K562 (cell line): ENCODE measurements at regions not wholly inside any gene's neighbourhood (a gene's known extent, or its start where the extent isn't known, plus 50 kb on each side); places are given as distances from the start of the nearest gene placed in this dataset.

ENCODE experiments used
- ATAC-seq: fragments of 200-7000 bp; cut with Tn5 transposase; 3 replicates; pipeline ENCODE4 v1.9.1; 2020; ENCODE audit warnings: moderate library complexity
- BruUV-seq: library from RNA; stranded (reverse); fragments of 400-500 nt; replicated peaks from 2 replicates; lab custom pipeline; 2021; lab: Mats Ljungman, UMichigan
- CTCF ChIA-PET: fragments of 300-600 bp; formaldehyde crosslinking; extraction: SDS; loops from one replicate; lab custom pipeline; 2021; ENCODE audit warnings: low intra/inter-chr PET ratio; lab: Yijun Ruan, JAX
- POLR2A ChIA-PET: fragments of 300-600, 350-650 bp; sonication (Branson Sonifier 250); formaldehyde crosslinking; extraction: SDS; loops from one replicate; lab custom pipeline; 2021; ENCODE audit warnings: antibody characterized with exemption, inconsistent platforms; lab: Yijun Ruan, JAX
- DNase-seq, 4 experiments: peaks; one replicate each; pipeline versions ENCODE4 v3.0.0 to v3.0.0-alpha.2; 2011 to 2018; ENCODE audit warnings: low spot score in 3 of 4, mixed read lengths in 3 of 4; ENCODE audit errors: extremely low read depth in 1 of 4
- FAIRE-seq: peaks from 2 replicates; lab custom pipeline; 2011; peaks lifted over from hg19 to GRCh38; lab: Jason Lieb, UNC
- H2AFZ ChIP-seq: 2 replicates; pipeline ENCODE4 v1.6.0; 2011; ENCODE audit warnings: low read depth, low read length, control low read depth, inconsistent platforms
- H3K27ac ChIP-seq: fragments of 200-600 bp; 3 replicates; pipeline ENCODE4 v1.8.0; 2011; ENCODE audit warnings: low read depth, mild to moderate bottlenecking, control low read depth, inconsistent platforms, low read length, moderate library complexity, mixed read lengths; ENCODE audit errors: extremely low read depth
- H3K27me3 ChIP-seq, 2 experiments: fragments of 300-600 bp in 1 of 2; 2 replicates in 1 of 2; 3 replicates in 1 of 2; pipeline versions ENCODE4 v1.6.0 to v1.8.0; 2011; ENCODE audit warnings: inconsistent platforms in 2 of 2, low read length in 2 of 2, mild to moderate bottlenecking in 1 of 2, mixed read lengths in 1 of 2, moderate library complexity in 1 of 2; ENCODE audit not compliant: control insufficient read depth in 2 of 2, insufficient read depth in 2 of 2
- H3K36me3 ChIP-seq: fragments of 300-600 bp; 3 replicates; pipeline ENCODE4 v1.8.0; 2011; ENCODE audit warnings: mild to moderate bottlenecking, low read length, inconsistent platforms; ENCODE audit not compliant: control insufficient read depth, insufficient read depth
- H3K4me1 ChIP-seq, 2 experiments: fragments of 200-600 bp in 1 of 2; replicated peaks in 1 of 2; 2 replicates in 1 of 2; 3 replicates in 1 of 2; pipeline versions ENCODE4 v1.5.1 to v1.8.0; 2011; ENCODE audit warnings: inconsistent platforms in 2 of 2, low read length in 2 of 2, mild to moderate bottlenecking in 1 of 2, mixed read lengths in 1 of 2, moderate library complexity in 1 of 2; ENCODE audit not compliant: control insufficient read depth in 2 of 2, insufficient read depth in 2 of 2
- H3K4me2 ChIP-seq: 2 replicates; pipeline ENCODE4 v1.6.1; 2011; ENCODE audit warnings: low read length, control low read depth, inconsistent platforms, mixed read lengths; ENCODE audit not compliant: insufficient read depth
- H3K4me3 ChIP-seq: fragments of 200-600 bp; sonication (generic), shearing (Covaris generic); 2 replicates; pipeline ENCODE4 v1.5.1; 2016; ENCODE audit warnings: control low read depth, inconsistent platforms
- H3K79me2 ChIP-seq: fragments of 200-600 bp; 3 replicates; pipeline ENCODE4 v1.8.0; 2011; ENCODE audit warnings: low read length, inconsistent platforms; ENCODE audit not compliant: control insufficient read depth, insufficient read depth
- H3K9ac ChIP-seq, 2 experiments: 2 replicates each; pipeline versions ENCODE4 v1.6.0 to v1.6.1; 2011; ENCODE audit warnings: low read depth in 2 of 2, low read length in 2 of 2, control low read depth in 1 of 2, inconsistent platforms in 1 of 2, mild to moderate bottlenecking in 1 of 2, mixed read lengths in 1 of 2; ENCODE audit not compliant: insufficient read depth in 1 of 2
- H3K9me1 ChIP-seq: one replicate; pipeline ENCODE4 v1.6.0; 2011; ENCODE audit warnings: inconsistent platforms, mild to moderate bottlenecking, low read length, moderate library complexity; ENCODE audit not compliant: control insufficient read depth, insufficient read depth
- H3K9me3 ChIP-seq: replicated peaks from 2 replicates; pipeline ENCODE4 v1.5.1; 2011; ENCODE audit warnings: low read depth, low read length, inconsistent platforms; ENCODE audit not compliant: control insufficient read depth, insufficient read depth
- H4K20me1 ChIP-seq: replicated peaks from 2 replicates; pipeline ENCODE4 v1.6.1; 2011; ENCODE audit warnings: low read length, inconsistent platforms, mixed read lengths; ENCODE audit not compliant: control insufficient read depth, insufficient read depth
- ARHGAP35 ChIP-seq: fragments of 450-650 bp; IDR thresholded peaks from 2 replicates; pipeline ENCODE4 v1.6.1; 2018; ENCODE audit not compliant: partially characterized antibody
- BRCA1 ChIP-seq, 2 experiments: fragments of 450-650 bp in 1 of 2; sonication (generic) in 1 of 2; formaldehyde crosslinking in 1 of 2; IDR thresholded peaks; 2 replicates each; pipeline versions ENCODE4 v1.5.0 to v1.6.1; 2017 to 2020; ENCODE audit warnings: mild to moderate bottlenecking in 1 of 2, missing genetic modification reagents in 1 of 2
- GTF2E2 ChIP-seq: fragments of 200-800 bp; sonication (Bioruptor generic); IDR thresholded peaks from 2 replicates; pipeline ENCODE4 v1.6.1; 2016; ENCODE audit warnings: missing genetic modification characterization, missing compliant biosample characterization
- SRF ChIP-seq, 2 experiments: fragments of 250-450, 450-650 bp in 1 of 2; sonication (Bioruptor Pico) in 1 of 2; sonication (generic) in 1 of 2; formaldehyde crosslinking; IDR thresholded peaks; 2 replicates each; pipeline versions ENCODE4 v1.5.0 to v1.5.1; 2020 to 2022; ENCODE audit warnings: mild to moderate bottlenecking in 1 of 2, missing genetic modification reagents in 1 of 2
- WGBS: fragments of 100-300 bp; shearing (Covaris generic); methylation state at CpG from one replicate; pipeline ENCODE4 v1.1.6; 2016; ENCODE audit warnings: low coverage, mixed read lengths; ENCODE audit not compliant: insufficient coverage; ENCODE audit errors: missing lambda C conversion rate; 5-methylcytosine and 5-hydroxymethylcytosine counted together
- in situ Hi-C: fragments of 300-500 bp; cut with MboI; formaldehyde crosslinking; loops from 4 replicates; pipeline ENCODE4 v1.15.0; 2018; ENCODE audit warnings: inconsistent platforms, mixed read lengths
- intact Hi-C: fragments of 100-400 bp; cut with micrococcal nuclease; formaldehyde crosslinking; loops from 2 replicates; pipeline ENCODE4 v1.14.2; 2022
- TF ChIP-seq, protein P1 (sequence below): sonication (generic); formaldehyde crosslinking; IDR thresholded peaks from 2 replicates; pipeline ENCODE4 v1.8.0; 2022; ENCODE audit warnings: missing genetic modification reagents, mild to moderate bottlenecking, moderate library complexity, borderline replicate concordance
- TF ChIP-seq, protein P2 (sequence below): sonication (generic); formaldehyde crosslinking; IDR thresholded peaks from 2 replicates; pipeline ENCODE4 v1.8.1; 2023; ENCODE audit warnings: mild to moderate bottlenecking, missing genetic modification reagents

DNA sequence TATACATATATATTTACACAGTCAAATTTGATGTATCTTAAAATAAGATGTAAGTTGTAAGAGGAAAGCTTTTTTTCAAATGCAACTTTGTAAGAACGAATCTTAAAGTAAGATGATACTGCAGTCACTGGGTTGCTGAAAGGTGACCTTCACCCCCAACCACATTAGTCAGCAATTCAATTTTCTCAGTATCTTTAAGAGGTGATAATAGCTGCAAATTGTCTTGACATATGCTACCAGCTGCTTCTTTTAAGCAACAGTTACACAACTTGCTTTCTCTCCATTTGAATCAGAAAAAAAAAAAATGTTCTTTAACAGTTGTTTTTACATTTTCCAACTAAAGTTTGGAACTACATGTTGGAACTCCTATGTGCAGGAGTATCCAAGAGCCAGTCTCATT, 246.6 kb upstream of the CCNG1 start:
- no peak for TF ChIP-seq SRF (CRISPR knock-in tag; IDR thresholded peaks at IDR 0.05)
- TF ChIP-seq, protein P1, sequence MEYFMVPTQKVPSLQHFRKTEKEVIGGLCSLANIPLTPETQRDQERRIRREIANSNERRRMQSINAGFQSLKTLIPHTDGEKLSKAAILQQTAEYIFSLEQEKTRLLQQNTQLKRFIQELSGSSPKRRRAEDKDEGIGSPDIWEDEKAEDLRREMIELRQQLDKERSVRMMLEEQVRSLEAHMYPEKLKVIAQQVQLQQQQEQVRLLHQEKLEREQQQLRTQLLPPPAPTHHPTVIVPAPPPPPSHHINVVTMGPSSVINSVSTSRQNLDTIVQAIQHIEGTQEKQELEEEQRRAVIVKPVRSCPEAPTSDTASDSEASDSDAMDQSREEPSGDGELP (CRISPR knock-in tag) = no peak
- TF ChIP-seq, protein P2, sequence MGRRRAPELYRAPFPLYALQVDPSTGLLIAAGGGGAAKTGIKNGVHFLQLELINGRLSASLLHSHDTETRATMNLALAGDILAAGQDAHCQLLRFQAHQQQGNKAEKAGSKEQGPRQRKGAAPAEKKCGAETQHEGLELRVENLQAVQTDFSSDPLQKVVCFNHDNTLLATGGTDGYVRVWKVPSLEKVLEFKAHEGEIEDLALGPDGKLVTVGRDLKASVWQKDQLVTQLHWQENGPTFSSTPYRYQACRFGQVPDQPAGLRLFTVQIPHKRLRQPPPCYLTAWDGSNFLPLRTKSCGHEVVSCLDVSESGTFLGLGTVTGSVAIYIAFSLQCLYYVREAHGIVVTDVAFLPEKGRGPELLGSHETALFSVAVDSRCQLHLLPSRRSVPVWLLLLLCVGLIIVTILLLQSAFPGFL (CRISPR knock-in tag) = no peak
- TF ChIP-seq BRCA1 (IDR thresholded peaks at IDR 0.05) = no peak
- TF ChIP-seq BRCA1 (CRISPR knock-in tag; IDR thresholded peaks at IDR 0.05) = no peak
- no peak for TF ChIP-seq GTF2E2 (tag)
- no peak for TF ChIP-seq ARHGAP35
- Histone ChIP-seq H3K36me3 (no peaks in the 10 kb centered on the region), H3K9me1 (no peaks in the 10 kb centered on the region), H3K27me3 (no peaks in the 10 kb centered on the region), H3K9me3 (no peaks in the 10 kb centered on the region), H3K4me2 (no peak overlapping the region), H3K79me2 (no peaks in the 10 kb centered on the region), H3K9ac (no peak overlapping the region), H3K27ac (no peak overlapping the region), H2AFZ (no peak overlapping the region), H4K20me1 (no peaks in the 10 kb centered on the region), H3K4me1 (no peaks in the 10 kb centered on the region), H3K4me3 (no peak overlapping the region)
- no peak for DNase-seq
- CTCF ChIA-PET = no interaction called here
- intact Hi-C loops = no loop called here
- POLR2A ChIA-PET = no interaction called here
- BruUV-seq = no TSS peak
- in situ Hi-C loops = no loop called here
- WGBS = 0% methylated on average over 1 of the region's 1 CpG
- no peak for ATAC-seq
- no peak for FAIRE-seq
